Endothelial cell of umbilical vein (primary cell): ENCODE measurements at regions not wholly inside any gene's neighbourhood (a gene's known extent, or its start where the extent isn't known, plus 50 kb on each side); places are given as distances from the start of the nearest gene placed in this dataset.

Experiments used
- BruUV-seq: library from RNA; stranded (reverse); fragments of 400-500 nt; replicated peaks from 2 replicates; lab custom pipeline; 2021; lab: Mats Ljungman, UMichigan
- CTCF ChIA-PET: fragments of 300-600, 350-600 bp; sonication (Branson Sonifier 250); formaldehyde crosslinking; loops from one replicate; lab custom pipeline; 2021; ENCODE audit warnings: antibody characterized with exemption, inconsistent platforms; lab: Charles Lee
- POLR2A ChIA-PET: fragments of 300-600, 350-600 bp; sonication (Branson Sonifier 250); formaldehyde crosslinking; loops from one replicate; lab custom pipeline; 2021; ENCODE audit warnings: antibody characterized with exemption, inconsistent platforms; lab: Charles Lee
- DNase-seq: peaks from one replicate; pipeline ENCODE4 v3.0.0-alpha.2; 2011; ENCODE audit warnings: low read depth, low spot score
- FAIRE-seq: peaks from 2 replicates; lab custom pipeline; 2011; peaks lifted over from hg19 to GRCh38; lab: Jason Lieb, UNC
- H2AFZ ChIP-seq: 2 replicates; pipeline ENCODE4 v1.6.0; 2012; ENCODE audit warnings: low read depth, low read length, control low read depth, inconsistent platforms
- H3K27ac ChIP-seq: 2 replicates; pipeline ENCODE4 v1.5.1; 2011; ENCODE audit warnings: low read depth, mild to moderate bottlenecking, control low read depth, low read length, moderate library complexity; ENCODE audit not compliant: insufficient read depth
- H3K27me3 ChIP-seq, 2 experiments: 2 replicates each; pipeline versions ENCODE4 v1.6.0 to v1.6.1; 2011; ENCODE audit warnings: low read length in 2 of 2, mixed read lengths in 1 of 2; ENCODE audit not compliant: control insufficient read depth in 2 of 2, insufficient read depth in 2 of 2
- H3K36me3 ChIP-seq, 2 experiments: 2 replicates in 1 of 2; 3 replicates in 1 of 2; pipeline ENCODE4 v1.5.1; 2011; ENCODE audit warnings: low read length in 2 of 2, mild to moderate bottlenecking in 1 of 2, moderate library complexity in 1 of 2; ENCODE audit not compliant: control insufficient read depth in 2 of 2, insufficient read depth in 2 of 2; ENCODE audit errors: extremely low read depth in 1 of 2
- H3K4me1 ChIP-seq: 3 replicates; pipeline ENCODE4 v1.5.1; 2011; ENCODE audit warnings: mild to moderate bottlenecking, low read length; ENCODE audit not compliant: control insufficient read depth, insufficient read depth; ENCODE audit errors: extremely low read depth
- H3K4me2 ChIP-seq: 2 replicates; pipeline ENCODE4 v1.6.1; 2011; ENCODE audit warnings: low read length, control low read depth, mixed read lengths; ENCODE audit not compliant: insufficient read depth
- H3K4me3 ChIP-seq, 3 experiments: fragments of 200-600 bp in 1 of 3; sonication (generic), shearing (Covaris generic) in 1 of 3; replicated peaks in 1 of 3; 2 replicates each; pipeline ENCODE4 v1.5.1; 2011 to 2016; ENCODE audit warnings: control low read depth in 3 of 3, low read length in 3 of 3, mild to moderate bottlenecking in 2 of 3, inconsistent platforms in 1 of 3, low read depth in 1 of 3, moderate library complexity in 1 of 3; ENCODE audit not compliant: insufficient read depth in 1 of 3
- H3K79me2 ChIP-seq: 2 replicates; pipeline ENCODE4 v1.6.0; 2012; ENCODE audit warnings: low read length, inconsistent platforms; ENCODE audit not compliant: control insufficient read depth, insufficient read depth
- H3K9ac ChIP-seq: replicated peaks from 2 replicates; pipeline ENCODE3; 2011; ENCODE audit warnings: low read length, control low read depth; ENCODE audit not compliant: insufficient read depth; ENCODE audit errors: extremely low read depth
- H3K9me1 ChIP-seq: replicated peaks from 3 replicates; pipeline ENCODE4 v1.6.0; 2011; ENCODE audit warnings: mild to moderate bottlenecking, low read length; ENCODE audit not compliant: control insufficient read depth, insufficient read depth; ENCODE audit errors: extremely low read depth
- H3K9me3 ChIP-seq: replicated peaks from 2 replicates; pipeline ENCODE4 v1.5.1; 2012; ENCODE audit warnings: low read length, inconsistent platforms; ENCODE audit not compliant: control insufficient read depth, insufficient read depth
- H4K20me1 ChIP-seq: replicated peaks from 2 replicates; pipeline ENCODE3; 2011; ENCODE audit warnings: mild to moderate bottlenecking, low read length; ENCODE audit not compliant: control insufficient read depth, insufficient read depth; ENCODE audit errors: extremely low read depth
- CTCF ChIP-seq, 2 donors: IDR thresholded peaks; 1 replicate in 1 of 2; 2 replicates in 1 of 2; pipeline ENCODE4 v1.5.1; 2011; ENCODE audit warnings: low read length in 2 of 2, mild to moderate bottlenecking in 2 of 2, moderate library complexity in 2 of 2, control low read depth in 1 of 2, inconsistent platforms in 1 of 2, low read depth in 1 of 2; ENCODE audit not compliant: insufficient read depth in 1 of 2; ENCODE audit errors: extremely low read depth in 1 of 2
- EZH2 ChIP-seq: IDR thresholded peaks from 2 replicates; pipeline ENCODE4 v1.6.1; 2012; ENCODE audit warnings: borderline replicate concordance, low read depth, mild to moderate bottlenecking, moderate library complexity, low read length, inconsistent platforms; ENCODE audit not compliant: severe bottlenecking
- FOS ChIP-seq: IDR thresholded peaks from 2 replicates; pipeline ENCODE4 v1.6.1; 2011; ENCODE audit warnings: mild to moderate bottlenecking, low read length, moderate library complexity, borderline replicate concordance; ENCODE audit not compliant: insufficient read depth
- MAX ChIP-seq: IDR thresholded peaks from 2 replicates; pipeline ENCODE4 v1.6.1; 2011; ENCODE audit not compliant: insufficient read depth, insufficient read length
- MYC ChIP-seq: IDR thresholded peaks from one replicate; pipeline ENCODE4 v1.6.1; 2011; ENCODE audit warnings: mild to moderate bottlenecking, low read depth, low read length
- POLR2A ChIP-seq: IDR thresholded peaks from 2 replicates; pipeline ENCODE4 v1.6.1; 2012; ENCODE audit warnings: low read depth, mild to moderate bottlenecking, control low read depth, low read length
- dilution Hi-C: fragments of 300-500 bp; cut with MboI; formaldehyde crosslinking; loops from one replicate; pipeline ENCODE4 v1.15.0; 2019; ENCODE audit warnings: low sequenced_read_pairs; ENCODE audit not compliant: extremely low pct_ligation_motif_present
- intact Hi-C: fragments of 100-400 bp; cut with micrococcal nuclease; formaldehyde crosslinking; loops from one replicate; pipeline ENCODE4 v1.10.0; 2022

GRCh38 chr5:72622170-72622760 is 115.1 kb upstream of the ZNF366 start:
- BruUV-seq = no TSS peak
- CTCF ChIA-PET = interaction anchor here (0.8 to 4.4 kb wide), 2 partner anchors 11 to 266 kb away, joined by 3 to 45 read pairs; no protein-coding TSS in a partner anchor

More at GRCh38 chr5:72622170-72622760, 115.1 kb upstream of the ZNF366 start:
- H3K79me2 ChIP-seq = no peaks in the 10 kb centered on the region
- H2AFZ ChIP-seq = no peak overlapping the region
- H3K9ac ChIP-seq = no peak overlapping the region
- H3K4me3 ChIP-seq = no peak overlapping the region
- H3K4me2 ChIP-seq = no peak overlapping the region
- intact Hi-C loops = loop anchor here (10.0 kb wide), 1 partner anchor 83 kb away; no protein-coding TSS in a partner anchor
- no peaks in the 10 kb centered on the region for H4K20me1 ChIP-seq
- no peaks in the 10 kb centered on the region for H3K36me3 ChIP-seq
- DNase-seq (no peak), FAIRE-seq (no peak)
- TF ChIP-seq MYC (no peak), CTCF (IDR thresholded peaks at IDR 0.05; ENCODE audit: extremely low read depth in 1 of 2, insufficient read depth in 1 of 2, low read depth in 1 of 2, low read length in 2 of 2) (no peak), EZH2 (no peak), FOS (no peak), POLR2A (no peak), MAX (no peak)
- no peaks in the 10 kb centered on the region for H3K9me3 ChIP-seq
- POLR2A ChIA-PET = no interaction called here
- no peak overlapping the region for H3K27ac ChIP-seq
- H3K9me1 ChIP-seq = no peaks in the 10 kb centered on the region
- peaks cover 19% of the 10 kb centered on the region for H3K4me1 ChIP-seq
- H3K27me3 ChIP-seq = no peaks in the 10 kb centered on the region
- dilution Hi-C loops = no loop called here
